ENCODE measurements at regions not wholly inside any gene's neighbourhood (a gene's known extent, or its start where the extent isn't known, plus 50 kb on each side); places are given as distances from the start of the nearest gene placed in this dataset.

GRCh38 chr16:82389956-82390650 lies 220.1 kb upstream of the MPHOSPH6 start:
- TF ChIP-seq, protein P1, sequence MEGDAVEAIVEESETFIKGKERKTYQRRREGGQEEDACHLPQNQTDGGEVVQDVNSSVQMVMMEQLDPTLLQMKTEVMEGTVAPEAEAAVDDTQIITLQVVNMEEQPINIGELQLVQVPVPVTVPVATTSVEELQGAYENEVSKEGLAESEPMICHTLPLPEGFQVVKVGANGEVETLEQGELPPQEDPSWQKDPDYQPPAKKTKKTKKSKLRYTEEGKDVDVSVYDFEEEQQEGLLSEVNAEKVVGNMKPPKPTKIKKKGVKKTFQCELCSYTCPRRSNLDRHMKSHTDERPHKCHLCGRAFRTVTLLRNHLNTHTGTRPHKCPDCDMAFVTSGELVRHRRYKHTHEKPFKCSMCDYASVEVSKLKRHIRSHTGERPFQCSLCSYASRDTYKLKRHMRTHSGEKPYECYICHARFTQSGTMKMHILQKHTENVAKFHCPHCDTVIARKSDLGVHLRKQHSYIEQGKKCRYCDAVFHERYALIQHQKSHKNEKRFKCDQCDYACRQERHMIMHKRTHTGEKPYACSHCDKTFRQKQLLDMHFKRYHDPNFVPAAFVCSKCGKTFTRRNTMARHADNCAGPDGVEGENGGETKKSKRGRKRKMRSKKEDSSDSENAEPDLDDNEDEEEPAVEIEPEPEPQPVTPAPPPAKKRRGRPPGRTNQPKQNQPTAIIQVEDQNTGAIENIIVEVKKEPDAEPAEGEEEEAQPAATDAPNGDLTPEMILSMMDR (IDR thresholded peaks at IDR 0.05; ENCODE audit: insufficient read depth, low read length) = no peak
- TF ChIP-seq POLR2AphosphoS5 (IDR thresholded peaks at IDR 0.05; ENCODE audit: low read depth) = no peak
- TF ChIP-seq, protein P2, sequence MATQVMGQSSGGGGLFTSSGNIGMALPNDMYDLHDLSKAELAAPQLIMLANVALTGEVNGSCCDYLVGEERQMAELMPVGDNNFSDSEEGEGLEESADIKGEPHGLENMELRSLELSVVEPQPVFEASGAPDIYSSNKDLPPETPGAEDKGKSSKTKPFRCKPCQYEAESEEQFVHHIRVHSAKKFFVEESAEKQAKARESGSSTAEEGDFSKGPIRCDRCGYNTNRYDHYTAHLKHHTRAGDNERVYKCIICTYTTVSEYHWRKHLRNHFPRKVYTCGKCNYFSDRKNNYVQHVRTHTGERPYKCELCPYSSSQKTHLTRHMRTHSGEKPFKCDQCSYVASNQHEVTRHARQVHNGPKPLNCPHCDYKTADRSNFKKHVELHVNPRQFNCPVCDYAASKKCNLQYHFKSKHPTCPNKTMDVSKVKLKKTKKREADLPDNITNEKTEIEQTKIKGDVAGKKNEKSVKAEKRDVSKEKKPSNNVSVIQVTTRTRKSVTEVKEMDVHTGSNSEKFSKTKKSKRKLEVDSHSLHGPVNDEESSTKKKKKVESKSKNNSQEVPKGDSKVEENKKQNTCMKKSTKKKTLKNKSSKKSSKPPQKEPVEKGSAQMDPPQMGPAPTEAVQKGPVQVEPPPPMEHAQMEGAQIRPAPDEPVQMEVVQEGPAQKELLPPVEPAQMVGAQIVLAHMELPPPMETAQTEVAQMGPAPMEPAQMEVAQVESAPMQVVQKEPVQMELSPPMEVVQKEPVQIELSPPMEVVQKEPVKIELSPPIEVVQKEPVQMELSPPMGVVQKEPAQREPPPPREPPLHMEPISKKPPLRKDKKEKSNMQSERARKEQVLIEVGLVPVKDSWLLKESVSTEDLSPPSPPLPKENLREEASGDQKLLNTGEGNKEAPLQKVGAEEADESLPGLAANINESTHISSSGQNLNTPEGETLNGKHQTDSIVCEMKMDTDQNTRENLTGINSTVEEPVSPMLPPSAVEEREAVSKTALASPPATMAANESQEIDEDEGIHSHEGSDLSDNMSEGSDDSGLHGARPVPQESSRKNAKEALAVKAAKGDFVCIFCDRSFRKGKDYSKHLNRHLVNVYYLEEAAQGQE (IDR thresholded peaks at IDR 0.05; ENCODE audit: insufficient replicate concordance, low read depth) = no peak
